HT1080 (cell line): ENCODE measurements at regions not wholly inside any gene's neighbourhood (a gene's known extent, or its start where the extent isn't known, plus 50 kb on each side); places are given as distances from the start of the nearest gene placed in this dataset.
"Not testable (repeated sequence)": the region's sequence is repeated elsewhere in the genome, so short reads cannot be mapped to it uniquely, and the experiment has no call there.

Experiments
- DNase-seq: peaks from one replicate; pipeline ENCODE4 v3.0.0-alpha.2; 2015; ENCODE audit warnings: low read depth

- no peak for DNase-seq
Measured at GRCh38 chr1:56129837-56130236, 449.5 kb downstream of the PLPP3 start.

GRCh38 chr1:56125316-56125715 lies 454.0 kb downstream of the PLPP3 start:
- DNase-seq = no peak

GRCh38 chr1:56123826-56124225 lies 455.5 kb downstream of the PLPP3 start:
- DNase-seq = no peak

GRCh38 chr1:56123421-56123820 lies 455.9 kb downstream of the PLPP3 start:
- peak; percentile 37 for DNase-seq

GRCh38 chr1:56120021-56120420 lies 459.3 kb downstream of the PLPP3 start:
- DNase-seq = peak; percentile 65

GRCh38 chr1:56118676-56119075 lies 460.7 kb downstream of the PLPP3 start:
- not testable (repeated sequence) for DNase-seq

- no peak for DNase-seq
Measured at GRCh38 chr1:56115701-56116100, 463.7 kb downstream of the PLPP3 start.

- no peak for DNase-seq
Measured at GRCh38 chr1:56113679-56114078, 465.7 kb downstream of the PLPP3 start.

- DNase-seq = no peak
Measured at GRCh38 chr1:56107275-56107638, 472.1 kb downstream of the PLPP3 start.

- DNase-seq = no peak
Measured at GRCh38 chr1:56106531-56107274, 472.7 kb downstream of the PLPP3 start.

- no peak for DNase-seq
Measured at GRCh38 chr1:56105397-56105796, 474.0 kb downstream of the PLPP3 start.

GRCh38 chr1:56099766-56100265 lies 479.5 kb downstream of the PLPP3 start:
- no peak for DNase-seq

- DNase-seq = no peak
Measured at GRCh38 chr1:56098946-56099345, 480.4 kb downstream of the PLPP3 start.

GRCh38 chr1:56097713-56098112 lies 481.6 kb downstream of the PLPP3 start:
- no peak for DNase-seq

GRCh38 chr1:56095696-56096665 lies 483.4 kb downstream of the PLPP3 start:
- DNase-seq = peak; percentile 58

GRCh38 chr1:56094168-56094567 lies 485.2 kb downstream of the PLPP3 start:
- no peak for DNase-seq

GRCh38 chr1:56092684-56093570 lies 486.4 kb downstream of the PLPP3 start:
- DNase-seq = no peak

GRCh38 chr1:56089826-56090225 lies 489.5 kb downstream of the PLPP3 start:
- DNase-seq = not testable (repeated sequence)

GRCh38 chr1:56084246-56084645 lies 495.1 kb downstream of the PLPP3 start:
- no peak for DNase-seq

- no peak for DNase-seq
Measured at GRCh38 chr1:56081736-56082135, 497.6 kb downstream of the PLPP3 start.

GRCh38 chr1:56081173-56081572 lies 498.2 kb downstream of the PLPP3 start:
- peak; percentile 39 for DNase-seq
